ENCODE measurements at regions not wholly inside any gene's neighbourhood (a gene's known extent, or its start where the extent isn't known, plus 50 kb on each side); places are given as distances from the start of the nearest gene placed in this dataset.

- H3K9ac ChIP-seq (ENCODE audit: low read depth, low read length) = no peak overlapping the region
Measured at GRCh38 chr6:43870660-43871061, 100.7 kb downstream of the VEGFA start.

DNA sequence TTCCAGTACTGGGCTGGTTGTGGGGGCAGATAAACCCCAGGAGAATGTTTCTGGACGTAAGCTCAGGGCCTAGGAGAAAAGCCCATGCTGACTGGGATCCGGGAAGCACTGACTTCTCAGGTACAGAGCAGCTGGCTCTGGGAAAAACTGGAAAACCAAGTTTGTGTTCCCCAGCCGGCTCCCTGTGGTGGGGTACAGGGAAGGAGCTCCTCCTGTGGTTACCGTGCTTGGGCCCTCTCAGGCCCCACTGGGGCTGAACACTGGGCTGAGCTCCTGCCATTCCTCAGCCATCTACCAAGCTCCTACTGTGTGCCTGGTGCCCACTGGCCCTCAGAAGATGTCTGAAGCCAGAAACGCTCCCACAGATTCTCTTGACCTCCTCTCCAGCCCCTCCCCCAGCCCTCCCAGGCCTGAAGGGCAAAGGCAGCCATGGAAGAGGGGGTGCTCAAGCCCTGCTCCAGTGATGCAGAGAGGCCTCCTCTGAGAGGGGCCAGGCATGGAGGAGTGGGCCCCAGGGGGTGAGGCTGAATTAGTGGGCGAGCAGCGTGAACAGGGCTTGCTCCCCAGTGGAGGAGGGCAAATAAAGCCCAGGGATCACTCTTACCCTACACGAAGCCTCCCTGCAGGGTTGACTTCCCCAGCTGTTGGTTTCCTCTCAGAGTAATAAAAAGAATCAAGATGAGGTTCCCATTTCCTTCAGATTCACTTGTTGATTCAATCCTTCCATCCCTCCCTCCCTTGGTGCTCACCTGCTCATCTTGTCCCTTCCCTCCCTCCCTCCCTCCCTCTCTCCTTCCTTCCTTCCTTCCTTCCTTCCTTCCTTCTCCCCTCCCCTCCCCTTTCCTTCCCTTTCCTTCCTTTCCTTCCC, 100.0 kb downstream of the VEGFA start:
- no peak overlapping the region for H3K9ac ChIP-seq (ENCODE audit: low read depth, low read length)

More at GRCh38 chr6:43870660-43871061, 100.7 kb downstream of the VEGFA start:
- Histone ChIP-seq H3K36me3 (ENCODE audit: insufficient read depth, low read length) (no peaks in the 10 kb centered on the region), H3K9me3 (ENCODE audit: control insufficient read depth, insufficient read depth, low read length) (no peaks in the 10 kb centered on the region), H3K4me1 (ENCODE audit: insufficient read depth, low read length) (peaks cover 9% of the 10 kb centered on the region)

DNA sequence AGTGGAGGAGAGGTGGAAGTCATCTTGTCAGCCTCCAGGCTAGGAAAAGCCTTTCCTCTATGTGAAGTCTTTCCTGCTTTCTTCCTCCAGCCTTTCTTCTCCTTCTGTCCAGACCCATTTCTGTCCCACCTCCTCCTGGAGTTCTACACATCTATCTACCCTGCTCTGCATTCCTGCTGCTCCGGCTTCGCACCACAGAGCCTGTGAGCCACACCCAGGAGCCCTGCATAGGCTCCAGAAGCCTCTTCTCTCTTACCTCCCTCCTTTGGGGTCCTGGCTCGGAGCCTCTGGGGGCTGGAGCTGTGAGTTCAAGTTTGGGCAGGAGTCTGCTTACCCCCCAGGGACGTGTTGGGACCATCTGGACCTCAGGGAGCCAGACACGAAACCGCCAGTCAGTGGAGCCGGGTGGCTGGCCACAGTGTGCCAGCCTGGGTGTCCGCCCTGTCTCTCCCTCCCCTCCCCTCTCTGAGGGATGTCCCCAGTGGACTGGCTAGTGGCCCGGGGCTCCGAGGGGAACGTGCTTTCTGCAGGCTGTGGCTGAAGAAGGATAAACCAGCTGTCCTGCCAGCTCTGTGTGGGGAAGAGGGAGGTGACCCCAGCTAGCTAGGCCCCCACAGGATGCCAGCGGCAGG, 99.2 kb downstream of the VEGFA start:
- peaks cover 13% of the 10 kb centered on the region for H3K4me1 ChIP-seq (ENCODE audit: insufficient read depth, low read length)
- H3K9ac ChIP-seq (ENCODE audit: low read depth, low read length) = no peak overlapping the region
- no peaks in the 10 kb centered on the region for H3K9me3 ChIP-seq (ENCODE audit: control insufficient read depth, insufficient read depth, low read length)
- H3K36me3 ChIP-seq (ENCODE audit: insufficient read depth, low read length) = no peaks in the 10 kb centered on the region

More for the DNA sequence above, 100.0 kb downstream of the VEGFA start:
- Histone ChIP-seq H3K36me3 (ENCODE audit: insufficient read depth, low read length) (no peaks in the 10 kb centered on the region), H3K4me1 (ENCODE audit: insufficient read depth, low read length) (peaks cover 9% of the 10 kb centered on the region), H3K9me3 (ENCODE audit: control insufficient read depth, insufficient read depth, low read length) (no peaks in the 10 kb centered on the region)

DNA sequence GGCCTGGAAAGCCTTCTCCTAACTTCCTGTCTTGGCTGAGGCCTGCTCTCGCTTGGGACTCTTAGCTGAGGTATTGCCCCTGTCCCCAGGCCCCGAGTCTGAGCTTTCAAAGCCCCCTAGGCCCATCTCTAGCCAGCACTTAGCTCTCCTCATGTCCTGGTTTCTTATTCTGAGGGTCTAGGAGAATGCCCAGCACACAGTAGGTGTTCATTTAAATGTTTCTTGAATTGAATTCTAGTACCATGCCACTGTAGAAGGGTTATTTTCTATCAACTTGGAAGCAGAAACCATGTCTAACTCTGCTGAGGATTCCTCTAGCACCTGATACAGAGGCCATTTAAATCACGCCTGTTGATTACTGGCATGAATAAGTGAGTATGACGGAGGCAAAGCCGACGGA, 98.5 kb downstream of the VEGFA start:
- no peaks in the 10 kb centered on the region for H3K9me3 ChIP-seq (ENCODE audit: control insufficient read depth, insufficient read depth, low read length)
- no peak overlapping the region for H3K9ac ChIP-seq (ENCODE audit: low read depth, low read length)
- H3K4me1 ChIP-seq (ENCODE audit: insufficient read depth, low read length) = peaks cover 17% of the 10 kb centered on the region
- no peaks in the 10 kb centered on the region for H3K36me3 ChIP-seq (ENCODE audit: insufficient read depth, low read length)

DNA sequence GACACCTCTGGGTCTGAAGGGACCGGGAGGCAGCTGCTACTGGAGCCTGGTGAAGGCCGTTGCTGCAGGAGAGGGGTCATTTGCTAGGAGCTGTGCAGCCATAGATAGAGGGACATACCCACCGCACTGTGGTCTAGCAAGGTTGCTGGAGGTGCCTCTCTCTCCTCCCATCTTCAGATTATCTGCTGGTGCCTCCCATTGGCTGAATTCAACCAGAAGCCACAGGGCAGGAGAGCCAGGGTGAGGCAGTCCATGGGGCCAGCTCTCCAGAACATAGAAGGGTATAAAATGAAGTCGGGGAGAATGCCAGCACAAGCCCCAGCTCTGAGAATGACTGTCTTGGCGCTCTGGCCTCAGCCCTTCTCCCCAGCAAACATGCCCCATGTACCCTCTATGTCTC, 98.0 kb downstream of the VEGFA start:
- H3K9me3 ChIP-seq (ENCODE audit: control insufficient read depth, insufficient read depth, low read length) = no peaks in the 10 kb centered on the region
- H3K4me1 ChIP-seq (ENCODE audit: insufficient read depth, low read length) = peaks cover 17% of the 10 kb centered on the region
- no peaks in the 10 kb centered on the region for H3K36me3 ChIP-seq (ENCODE audit: insufficient read depth, low read length)
- H3K9ac ChIP-seq (ENCODE audit: low read depth, low read length) = no peak overlapping the region

DNA sequence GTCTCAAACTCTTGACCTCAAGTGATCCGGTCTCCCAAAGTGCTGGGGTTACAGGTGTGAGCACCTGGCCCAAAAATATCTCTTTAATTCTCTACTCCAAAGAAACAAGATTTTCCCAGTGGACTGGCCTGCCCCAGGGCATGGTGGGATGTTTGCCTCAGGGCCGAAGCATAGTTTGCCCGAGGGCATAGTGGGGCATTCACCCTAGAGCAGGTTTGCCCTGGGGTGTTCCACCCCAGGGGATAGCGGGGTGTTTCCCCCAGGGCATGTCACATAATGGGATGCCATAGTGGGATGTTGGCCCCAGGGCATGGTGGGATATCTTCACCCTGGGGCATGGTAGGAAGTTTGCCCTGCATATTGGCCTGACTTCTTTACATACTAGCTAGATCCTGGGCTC, 97.2 kb downstream of the VEGFA start:
- Histone ChIP-seq H3K9me3 (ENCODE audit: control insufficient read depth, insufficient read depth, low read length) (no peaks in the 10 kb centered on the region), H3K36me3 (ENCODE audit: insufficient read depth, low read length) (no peaks in the 10 kb centered on the region), H3K9ac (ENCODE audit: low read depth, low read length) (no peak overlapping the region), H3K4me1 (ENCODE audit: insufficient read depth, low read length) (peaks cover 17% of the 10 kb centered on the region)

DNA sequence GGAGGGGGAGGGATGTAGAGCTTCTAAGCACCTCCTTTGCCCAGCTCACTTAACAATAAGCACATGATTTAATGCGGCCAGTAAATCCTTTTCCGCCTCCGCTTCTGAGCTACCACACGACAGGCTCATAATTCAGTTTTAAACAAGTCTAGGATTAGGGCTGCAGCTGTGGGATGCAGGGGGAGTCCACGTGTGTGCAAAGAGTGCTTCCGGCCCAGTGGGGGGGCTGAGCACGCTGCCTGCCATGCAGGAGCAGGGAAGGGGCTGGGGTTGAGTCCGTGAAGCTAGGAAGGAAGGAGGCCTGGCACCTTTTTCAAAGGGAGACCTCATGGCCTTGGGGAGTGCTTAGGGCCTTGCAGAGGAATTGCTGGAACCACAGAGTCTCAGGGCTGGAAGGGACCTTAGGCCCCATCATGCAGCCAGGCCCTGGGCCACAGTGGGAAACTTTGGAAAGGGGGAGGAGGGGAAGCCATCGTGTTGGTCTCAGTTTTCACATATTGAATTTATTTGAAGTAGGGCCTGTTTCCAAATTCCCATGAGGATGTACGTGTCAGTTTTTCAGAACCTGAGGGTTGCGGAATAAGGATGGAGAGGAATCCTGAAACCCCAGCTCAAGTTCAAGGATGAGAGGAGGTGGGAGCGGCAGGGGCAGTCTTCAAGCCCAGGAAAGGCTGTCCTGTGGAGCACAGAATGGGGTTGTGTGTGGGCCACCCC, 96.1 kb downstream of the VEGFA start:
- no peaks in the 10 kb centered on the region for H3K9me3 ChIP-seq (ENCODE audit: control insufficient read depth, insufficient read depth, low read length)
- no peaks in the 10 kb centered on the region for H3K36me3 ChIP-seq (ENCODE audit: insufficient read depth, low read length)
- peaks cover 17% of the 10 kb centered on the region for H3K4me1 ChIP-seq (ENCODE audit: insufficient read depth, low read length)
- H3K9ac ChIP-seq (ENCODE audit: low read depth, low read length) = no peak overlapping the region

- H3K9me3 ChIP-seq (ENCODE audit: control insufficient read depth, insufficient read depth, low read length) = no peaks in the 10 kb centered on the region
- H3K4me1 ChIP-seq (ENCODE audit: insufficient read depth, low read length) = peaks cover 15% of the 10 kb centered on the region
- H3K9ac ChIP-seq (ENCODE audit: low read depth, low read length) = no peak overlapping the region
- H3K36me3 ChIP-seq (ENCODE audit: insufficient read depth, low read length) = no peaks in the 10 kb centered on the region
Measured at GRCh38 chr6:43865086-43865485, 95.1 kb downstream of the VEGFA start.

DNA sequence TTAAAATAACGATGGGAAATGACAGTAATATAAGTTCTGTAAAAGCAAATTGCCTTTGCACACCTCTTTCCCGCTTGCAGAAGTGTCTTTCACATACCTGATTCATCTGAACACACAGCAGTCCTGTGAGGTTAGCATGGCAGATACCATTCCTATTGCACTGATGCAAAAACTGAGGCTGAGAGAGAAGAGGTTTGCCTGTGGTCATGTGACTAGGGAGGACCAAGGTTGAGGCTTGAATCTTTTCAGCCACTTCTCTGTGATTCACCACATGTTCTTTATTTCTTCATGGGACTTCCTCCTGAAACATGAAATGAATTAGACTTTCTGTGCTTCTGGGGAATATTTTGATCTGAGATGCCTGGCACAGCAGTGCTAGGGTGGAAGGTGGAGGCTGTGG, 92.9 kb downstream of the VEGFA start:
- no peaks in the 10 kb centered on the region for H3K9me3 ChIP-seq (ENCODE audit: control insufficient read depth, insufficient read depth, low read length)
- H3K9ac ChIP-seq (ENCODE audit: low read depth, low read length) = no peak overlapping the region
- peaks cover 8% of the 10 kb centered on the region for H3K4me1 ChIP-seq (ENCODE audit: insufficient read depth, low read length)
- H3K36me3 ChIP-seq (ENCODE audit: insufficient read depth, low read length) = no peaks in the 10 kb centered on the region

GRCh38 chr6:43861212-43861894, 91.3 kb downstream of the VEGFA start:
- peaks cover 8% of the 10 kb centered on the region for H3K4me1 ChIP-seq (ENCODE audit: insufficient read depth, low read length)
- no peaks in the 10 kb centered on the region for H3K36me3 ChIP-seq (ENCODE audit: insufficient read depth, low read length)
- no peaks in the 10 kb centered on the region for H3K9me3 ChIP-seq (ENCODE audit: control insufficient read depth, insufficient read depth, low read length)
- H3K9ac ChIP-seq (ENCODE audit: low read depth, low read length) = no peak overlapping the region

DNA sequence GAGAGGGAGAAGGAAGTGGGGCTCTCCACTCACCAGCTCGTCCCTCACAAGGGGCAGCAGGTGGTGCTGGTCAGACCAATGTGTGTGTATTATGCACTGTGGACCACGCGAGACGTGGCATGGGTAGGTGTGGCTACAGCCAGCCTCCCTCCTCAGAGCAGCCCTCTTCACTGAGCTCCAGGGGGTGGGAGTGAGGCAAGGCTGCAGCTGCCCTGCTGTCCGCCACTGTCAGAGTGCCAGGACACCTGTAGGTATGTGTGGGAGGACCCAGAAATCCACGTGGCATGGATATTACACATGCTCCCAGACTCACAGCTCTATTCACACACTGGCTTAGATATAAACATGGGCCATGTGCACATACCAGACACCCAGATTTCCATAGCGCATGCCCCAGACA, 90.3 kb downstream of the VEGFA start:
- Histone ChIP-seq H3K9me3 (ENCODE audit: control insufficient read depth, insufficient read depth, low read length) (no peaks in the 10 kb centered on the region), H3K36me3 (ENCODE audit: insufficient read depth, low read length) (no peaks in the 10 kb centered on the region), H3K9ac (ENCODE audit: low read depth, low read length) (no peak overlapping the region), H3K4me1 (ENCODE audit: insufficient read depth, low read length) (peaks cover 8% of the 10 kb centered on the region)

DNA sequence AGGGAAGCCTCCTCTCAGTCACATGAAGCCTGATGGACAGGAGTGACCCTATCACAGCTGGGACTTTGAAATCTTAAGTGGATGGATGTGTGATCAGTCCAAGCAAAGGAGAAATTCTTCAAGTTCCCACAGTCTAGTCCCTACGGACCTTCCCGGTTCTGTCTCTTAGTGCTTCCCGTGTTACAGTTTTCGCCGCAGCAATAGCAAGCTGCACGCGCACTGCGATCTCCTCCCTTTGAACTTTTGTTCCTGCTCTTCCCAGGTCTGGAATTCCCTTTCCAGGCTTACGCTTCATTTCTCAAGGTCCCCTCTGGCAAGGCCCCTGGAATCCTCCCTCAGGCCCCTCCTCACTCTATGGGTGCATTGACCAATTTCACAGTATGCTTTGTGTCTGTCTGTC, 89.2 kb downstream of the VEGFA start:
- Histone ChIP-seq H3K36me3 (ENCODE audit: insufficient read depth, low read length) (no peaks in the 10 kb centered on the region), H3K9ac (ENCODE audit: low read depth, low read length) (no peak overlapping the region), H3K9me3 (ENCODE audit: control insufficient read depth, insufficient read depth, low read length) (no peaks in the 10 kb centered on the region), H3K4me1 (ENCODE audit: insufficient read depth, low read length) (peaks cover 4% of the 10 kb centered on the region)

DNA sequence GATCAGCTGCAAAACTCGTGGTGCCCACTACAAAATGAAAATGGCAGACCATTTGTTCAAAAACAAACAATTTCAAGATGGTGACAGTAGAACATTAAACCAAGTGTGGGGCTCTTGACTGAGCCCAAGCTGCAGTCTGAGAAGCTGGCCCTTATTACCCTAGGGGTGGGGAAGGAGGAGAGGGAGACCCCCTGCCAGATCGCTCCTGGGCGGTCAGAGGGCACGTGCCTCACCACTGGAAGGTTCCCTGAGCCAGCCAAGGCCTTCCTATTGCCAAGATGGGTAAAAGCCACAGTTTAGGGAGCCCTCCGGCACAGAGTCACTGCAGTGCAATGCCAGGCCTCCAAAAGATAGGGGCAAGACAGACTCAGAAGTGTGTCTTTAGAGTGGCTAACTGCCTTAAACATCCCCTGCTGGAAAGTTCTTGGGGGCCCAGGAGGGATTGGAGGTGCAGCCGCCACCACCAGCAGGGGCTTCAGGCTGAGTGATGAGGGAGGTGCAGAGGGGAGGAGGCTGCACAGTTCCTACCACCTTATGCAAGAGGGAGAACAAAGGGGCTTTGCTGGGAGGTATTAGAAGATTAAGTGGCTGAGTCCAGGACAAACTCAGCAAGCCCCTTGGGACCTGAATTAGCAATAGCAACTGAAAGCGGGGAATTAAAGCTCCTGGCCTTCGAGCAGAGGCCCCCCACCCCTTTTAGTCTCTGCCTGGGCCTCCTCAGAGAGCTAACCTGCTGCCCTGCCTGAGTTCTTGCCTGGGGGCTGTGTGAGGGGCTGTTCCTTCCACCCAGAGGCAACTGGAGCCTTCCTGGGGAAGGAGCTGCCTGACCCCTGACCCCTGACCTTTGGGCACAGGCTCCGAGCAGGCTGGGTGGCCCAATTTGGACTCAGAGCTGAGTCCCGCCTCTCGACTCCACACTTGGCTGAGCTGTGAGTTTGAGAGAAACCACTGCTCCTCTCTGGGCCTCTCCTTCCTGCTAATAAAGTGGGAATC, 88.4 kb downstream of the VEGFA start:
- no peaks in the 10 kb centered on the region; the same call in 1 of the 2 replicates for H3K4me1 ChIP-seq (ENCODE audit: insufficient read depth, low read length)
- H3K9ac ChIP-seq (ENCODE audit: low read depth, low read length) = no peak overlapping the region
- no peaks in the 10 kb centered on the region for H3K9me3 ChIP-seq (ENCODE audit: control insufficient read depth, insufficient read depth, low read length)
- no peaks in the 10 kb centered on the region for H3K36me3 ChIP-seq (ENCODE audit: insufficient read depth, low read length)
